ENCODE measurements at regions not wholly inside any gene's neighbourhood (a gene's known extent, or its start where the extent isn't known, plus 50 kb on each side); places are given as distances from the start of the nearest gene placed in this dataset.

GRCh38 chr7:10038351-10038750 lies 935.3 kb upstream of the PHF14 start:
- no peak for DNase-seq

GRCh38 chr7:10040674-10041073 lies 933.0 kb upstream of the PHF14 start:
- DNase-seq: no peak

GRCh38 chr7:10070899-10071298 lies 902.8 kb upstream of the PHF14 start:
- DNase-seq: no peak

GRCh38 chr7:10075866-10076265 lies 897.8 kb upstream of the PHF14 start:
- no peak for DNase-seq

- no peak for DNase-seq
Measured at GRCh38 chr7:10076660-10077300, 896.9 kb upstream of the PHF14 start.

GRCh38 chr7:10079572-10079971 lies 894.1 kb upstream of the PHF14 start:
- DNase-seq: no peak

- DNase-seq: no peak
Measured at GRCh38 chr7:10082896-10083295, 890.8 kb upstream of the PHF14 start.

- no peak for DNase-seq
Measured at GRCh38 chr7:10083766-10084165, 889.9 kb upstream of the PHF14 start.

- DNase-seq: no peak
Measured at GRCh38 chr7:10085231-10085630, 888.4 kb upstream of the PHF14 start.

GRCh38 chr7:10100572-10100971 lies 873.1 kb upstream of the PHF14 start:
- no peak for DNase-seq

- DNase-seq: no peak
Measured at GRCh38 chr7:10101351-10101750, 872.3 kb upstream of the PHF14 start.

GRCh38 chr7:10104292-10104691 lies 869.4 kb upstream of the PHF14 start:
- DNase-seq: no peak

- DNase-seq: no peak
Measured at GRCh38 chr7:10106609-10107008, 867.1 kb upstream of the PHF14 start.

- DNase-seq: no peak
Measured at GRCh38 chr7:10116511-10116910, 857.2 kb upstream of the PHF14 start.

- DNase-seq: no peak
Measured at GRCh38 chr7:10117815-10118214, 855.9 kb upstream of the PHF14 start.

- no peak for DNase-seq
Measured at GRCh38 chr7:10120936-10121335, 852.7 kb upstream of the PHF14 start.

- DNase-seq: no peak
Measured at GRCh38 chr7:10121631-10122030, 852.0 kb upstream of the PHF14 start.

- DNase-seq: no peak
Measured at GRCh38 chr7:10122551-10123100, 851.0 kb upstream of the PHF14 start.

- peak in 1 of 3 donors; percentile 5 for DNase-seq
Measured at GRCh38 chr7:10128748-10129147, 844.9 kb upstream of the PHF14 start.

GRCh38 chr7:10138087-10138854 lies 835.4 kb upstream of the PHF14 start:
- no peak for DNase-seq

GRCh38 chr7:10146271-10146670 lies 827.4 kb upstream of the PHF14 start:
- DNase-seq: no peak

- no peak for DNase-seq
Measured at GRCh38 chr7:10156972-10157371, 816.7 kb upstream of the PHF14 start.

- peak in 2 of 3 donors; percentile 1 to 3 for DNase-seq
Measured at GRCh38 chr7:10181996-10182395, 791.7 kb upstream of the PHF14 start.

- no peak for DNase-seq
Measured at GRCh38 chr7:10192074-10192473, 781.6 kb upstream of the PHF14 start.
